HG02610 (cell line): ENCODE measurements at regions not wholly inside any gene's neighbourhood (a gene's known extent, or its start where the extent isn't known, plus 50 kb on each side); places are given as distances from the start of the nearest gene placed in this dataset.
A peak's percentile ranks its signal among the peaks of the same experiment; 100 is the strongest.

ENCODE experiments used
- ATAC-seq: cut with Tn5 transposase; IDR thresholded peaks from one replicate; pipeline ENCODE4 v1.9.1; 2021; ENCODE audit warnings: mild to moderate bottlenecking, moderate library complexity; ENCODE audit not compliant: unreplicated experiment

- peak; percentile 72 for ATAC-seq
These were observed 56.2 kb upstream of the PEX5L start for GRCh38 chr3:180092889-180093288.

- no peak for ATAC-seq
These were observed 56.8 kb upstream of the PEX5L start for GRCh38 chr3:180093535-180093934.

GRCh38 chr3:180097626-180098025 lies 60.9 kb upstream of the PEX5L start:
- no peak for ATAC-seq

DNA sequence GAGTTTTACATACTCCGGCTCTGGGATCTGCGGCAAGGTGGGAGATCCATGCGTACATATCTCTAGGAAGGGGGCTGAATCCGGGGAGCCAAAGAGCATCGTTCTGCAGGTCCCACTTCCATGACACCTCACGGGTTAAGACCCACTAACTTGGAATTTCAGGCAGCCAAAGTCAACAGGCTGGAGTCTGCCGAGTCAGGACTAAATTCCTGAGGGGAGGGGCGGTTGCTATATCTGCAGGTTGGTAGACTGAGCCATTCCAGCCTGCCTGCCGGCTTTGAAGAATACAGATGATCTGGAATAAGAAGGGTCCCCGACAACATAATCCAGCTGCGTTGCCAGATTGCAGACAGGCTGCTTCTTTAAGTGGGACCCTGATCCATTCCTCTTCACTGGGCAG lies 65.4 kb upstream of the PEX5L start:
- ATAC-seq: no peak

DNA sequence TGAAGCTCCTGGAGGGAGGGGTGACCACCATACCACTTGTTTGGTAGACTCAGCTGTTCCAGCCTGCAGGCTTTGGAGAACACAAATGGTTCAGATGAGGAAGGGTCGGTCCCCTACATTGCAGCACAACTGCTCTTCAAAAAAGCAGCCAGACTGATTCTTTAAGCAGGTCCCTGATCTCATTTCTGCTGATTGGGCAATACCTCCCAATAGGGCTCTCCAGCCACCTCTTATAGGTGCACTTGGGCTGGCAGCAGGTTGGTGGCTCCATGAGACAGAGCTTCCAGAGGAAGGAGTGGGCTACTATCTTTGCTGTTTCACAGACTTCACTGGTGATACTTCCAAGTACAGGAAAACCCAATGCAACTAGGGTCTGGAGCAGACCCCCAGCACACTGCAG lies 65.9 kb upstream of the PEX5L start:
- no peak for ATAC-seq

- ATAC-seq: no peak
These were observed 79.5 kb upstream of the PEX5L start for GRCh38 chr3:180116203-180116602.

DNA sequence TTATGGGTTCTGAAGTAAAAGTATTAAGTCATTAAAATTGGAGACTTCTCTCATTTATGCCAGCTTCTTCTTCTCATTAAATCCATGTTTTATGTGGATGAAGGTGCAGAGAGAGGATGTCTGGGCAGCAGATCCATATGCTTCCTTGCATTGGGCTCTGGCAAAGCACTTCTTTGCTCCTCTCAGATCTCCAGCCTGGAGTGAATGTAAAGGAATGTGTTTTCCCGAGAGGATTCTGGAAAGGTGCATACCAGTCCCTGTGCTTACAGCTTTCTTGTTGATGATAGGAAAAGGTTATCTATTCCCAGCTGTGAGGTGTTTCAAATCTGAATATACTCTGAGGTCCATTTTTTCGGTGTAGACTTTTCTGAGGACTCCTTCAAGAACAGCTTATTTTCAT lies 79.9 kb upstream of the PEX5L start:
- no peak for ATAC-seq

DNA sequence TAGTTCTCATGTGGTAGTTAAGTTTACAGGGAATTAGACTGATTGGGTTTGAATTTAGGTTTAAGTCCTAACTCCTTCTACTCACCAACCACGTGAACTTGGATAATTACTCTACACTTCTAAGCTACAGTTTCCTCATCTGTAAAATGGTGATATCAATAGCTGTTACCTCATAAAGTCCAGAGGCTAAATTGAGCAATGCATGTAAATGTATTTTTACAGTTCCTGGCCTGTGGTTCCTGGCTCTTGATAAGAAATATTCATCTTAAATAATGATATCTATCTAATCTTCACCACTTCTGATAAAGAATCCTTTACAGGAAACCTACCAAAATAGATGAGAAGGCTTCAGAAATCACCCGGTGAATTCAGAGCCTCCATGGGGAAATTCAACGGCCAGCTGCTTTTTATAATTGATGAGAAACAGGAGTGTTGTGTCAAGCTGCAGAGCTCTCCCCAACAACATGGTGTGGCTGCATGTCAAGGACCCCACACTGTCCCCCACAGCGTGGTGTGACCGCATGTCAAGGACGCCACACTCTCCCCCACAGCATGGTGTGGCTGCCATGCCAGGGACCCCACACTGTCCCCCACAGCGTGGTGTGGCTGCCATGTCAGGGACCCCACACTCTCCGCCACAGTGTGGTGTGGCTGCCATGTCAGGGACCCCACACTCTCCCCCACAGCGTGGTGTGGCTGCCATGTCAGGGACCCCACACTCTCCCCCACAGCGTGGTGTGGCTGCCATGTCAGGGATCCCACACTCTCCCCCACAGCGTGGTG lies 80.8 kb upstream of the PEX5L start:
- ATAC-seq: no peak

GRCh38 chr3:180119567-180119966 lies 82.8 kb upstream of the PEX5L start:
- no peak for ATAC-seq

DNA sequence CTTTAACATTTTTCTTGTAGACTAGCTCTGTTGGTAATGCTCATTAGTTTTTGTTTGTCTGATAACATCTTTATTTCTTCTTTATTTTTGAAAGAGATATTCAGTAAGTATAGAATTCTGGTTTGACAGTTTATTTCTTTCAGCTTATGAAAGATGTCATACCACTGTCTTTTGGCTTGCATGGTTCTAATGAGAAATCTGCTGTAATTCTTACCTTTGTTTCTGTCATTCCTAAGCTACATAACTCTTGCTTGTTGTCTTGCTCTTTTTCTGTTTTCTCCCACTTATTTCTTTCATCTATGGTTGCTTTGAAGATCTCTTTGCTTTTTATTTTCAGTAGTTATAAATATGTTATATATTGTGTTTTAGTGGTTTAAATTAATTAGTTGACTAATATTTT lies 87.2 kb upstream of the PEX5L start:
- no peak for ATAC-seq

DNA sequence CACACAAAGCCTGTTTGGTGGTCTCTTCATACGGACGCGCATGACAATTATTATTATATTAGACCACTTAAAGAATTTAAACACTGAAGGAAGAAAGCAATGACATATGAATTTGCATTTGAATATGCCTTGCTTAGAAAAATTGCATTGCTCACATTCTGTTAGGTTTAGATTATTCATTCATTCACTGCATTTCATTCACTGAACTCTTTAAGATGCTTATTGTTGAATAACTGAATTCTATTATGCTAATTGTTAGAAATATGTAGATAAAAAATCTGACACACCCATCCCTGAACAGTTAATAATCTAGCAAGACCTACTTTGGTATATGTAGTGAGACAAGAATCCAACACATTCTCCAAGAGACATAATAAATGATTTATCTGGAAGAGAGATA lies 94.4 kb upstream of the PEX5L start:
- ATAC-seq: no peak

GRCh38 chr3:180135101-180135500 lies 98.4 kb upstream of the PEX5L start:
- ATAC-seq: no peak

GRCh38 chr3:180138871-180139270 lies 102.1 kb upstream of the PEX5L start:
- no peak for ATAC-seq

DNA sequence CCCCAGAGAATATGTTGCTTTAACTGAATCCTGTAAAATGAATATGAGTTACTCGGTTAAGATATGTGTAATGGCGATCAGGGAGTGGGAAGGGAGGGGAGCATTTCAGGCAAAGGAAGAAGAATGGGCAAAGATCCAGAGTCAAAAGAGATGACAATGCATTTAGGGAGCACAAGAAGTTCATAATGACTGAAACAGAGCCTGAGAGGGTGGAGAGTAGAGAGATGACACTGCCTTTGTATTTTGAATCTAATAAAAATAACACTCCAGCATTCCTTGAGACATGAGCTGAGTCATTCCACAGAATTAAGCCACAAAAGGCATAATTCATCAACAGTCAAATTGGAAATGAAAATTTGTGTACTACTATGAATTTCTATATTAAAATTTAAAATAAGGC lies 105.3 kb upstream of the PEX5L start:
- no peak for ATAC-seq

DNA sequence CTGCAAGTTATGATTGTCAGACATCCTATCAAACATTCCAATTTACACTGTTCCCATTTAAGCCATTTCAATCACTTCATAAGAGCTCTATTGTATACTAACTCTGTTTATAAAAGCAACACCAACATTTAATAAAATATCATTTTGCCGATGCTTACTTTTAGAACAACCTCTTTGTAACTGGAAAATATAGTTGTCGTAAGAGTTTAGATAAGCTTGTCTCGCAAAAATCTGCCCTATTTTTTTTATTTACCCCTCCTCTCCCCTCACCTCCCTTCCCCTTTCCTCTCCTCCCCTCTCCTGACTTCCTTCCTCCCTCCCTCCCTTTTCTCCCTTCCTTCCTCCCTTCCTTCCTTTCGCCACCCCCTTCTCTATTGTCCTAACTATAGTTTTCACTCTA lies 105.7 kb upstream of the PEX5L start:
- ATAC-seq: no peak

- no peak for ATAC-seq
These were observed 125.0 kb upstream of the PEX5L start for GRCh38 chr3:180161770-180162169.

DNA sequence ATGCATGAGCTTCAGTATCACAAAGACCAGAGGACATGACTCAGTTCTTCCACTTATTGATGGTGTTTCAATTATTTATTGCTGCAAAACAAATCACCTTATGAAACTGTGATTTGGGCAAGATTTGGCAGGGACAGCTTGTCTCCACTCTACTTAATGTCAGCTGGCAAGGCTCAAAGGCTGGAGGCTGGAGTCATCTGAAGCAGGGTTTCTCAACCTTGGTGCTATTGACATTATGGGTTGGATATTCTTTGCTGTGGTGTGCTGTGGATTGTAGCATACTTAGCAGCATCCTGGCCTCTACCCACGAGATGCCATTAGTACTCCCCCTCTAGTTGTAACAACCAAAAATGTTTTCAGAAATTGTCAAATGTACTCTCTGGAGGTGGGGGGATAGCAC lies 138.8 kb upstream of the PEX5L start:
- ATAC-seq: no peak

GRCh38 chr3:180176059-180176458 lies 139.3 kb upstream of the PEX5L start:
- ATAC-seq: no peak

- ATAC-seq: no peak
These were observed 140.5 kb upstream of the PEX5L start for GRCh38 chr3:180177255-180177654.

DNA sequence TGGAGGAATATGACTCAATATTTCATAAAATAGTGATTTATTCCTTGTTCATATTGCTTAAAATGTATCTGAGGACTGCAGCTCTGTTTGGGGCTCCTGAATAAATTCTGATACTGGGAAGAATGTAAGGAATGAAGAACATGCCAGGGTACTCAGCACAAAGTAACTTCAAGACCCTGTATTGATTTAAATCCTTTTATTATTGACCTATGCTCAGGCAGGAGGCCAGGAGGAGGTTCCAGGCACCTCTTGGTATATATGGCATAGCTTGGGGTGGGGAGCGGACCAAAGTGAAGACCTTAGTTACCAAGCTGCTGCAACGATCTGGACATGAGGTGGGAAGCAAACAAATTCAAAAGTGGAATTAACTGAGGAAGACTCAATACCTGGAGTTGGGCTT lies 142.8 kb upstream of the PEX5L start:
- no peak for ATAC-seq

DNA sequence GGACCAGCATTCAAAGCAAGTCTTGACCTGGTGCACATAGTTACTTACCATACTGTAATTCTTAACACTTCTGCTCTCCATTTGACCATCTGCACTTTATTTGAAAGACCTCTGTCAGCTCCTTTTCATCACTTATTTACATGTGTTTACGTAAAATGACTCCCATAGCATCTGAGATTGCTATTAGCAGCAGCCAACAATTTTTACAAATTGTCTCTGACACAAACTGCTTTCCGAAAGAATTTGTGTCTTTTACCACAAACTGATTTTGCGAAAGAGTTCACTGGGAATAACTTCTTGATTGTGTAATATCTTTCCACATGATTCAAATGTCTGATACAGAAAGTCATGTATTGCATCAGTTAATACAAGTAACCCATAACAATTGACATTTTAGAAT lies 144.1 kb upstream of the PEX5L start:
- ATAC-seq: no peak

- no peak for ATAC-seq
These were observed 144.7 kb upstream of the PEX5L start for GRCh38 chr3:180181387-180181786.

- ATAC-seq: no peak
These were observed 146.6 kb upstream of the PEX5L start for GRCh38 chr3:180183346-180183745.
